ENCODE measurements at regions not wholly inside any gene's neighbourhood (a gene's known extent, or its start where the extent isn't known, plus 50 kb on each side); places are given as distances from the start of the nearest gene placed in this dataset.

GRCh38 chr15:95591886-95592285 is 738.6 kb upstream of the NR2F2 start:
- no peak for TF ChIP-seq CTCF (CRISPR knock-in tag; IDR thresholded peaks at IDR 0.05)
- TF ChIP-seq POLR2A (IDR thresholded peaks at IDR 0.05; ENCODE audit: insufficient read depth in 1 of 2, low read depth in 2 of 2, low read length in 2 of 2) = no peak
- TF ChIP-seq ZNF235 (CRISPR knock-in tag; IDR thresholded peaks at IDR 0.05; ENCODE audit: borderline replicate concordance) = no peak
- no peak for TF ChIP-seq CAMTA2 (CRISPR knock-in tag; IDR thresholded peaks at IDR 0.05; ENCODE audit: borderline replicate concordance)
- no peak for TF ChIP-seq ZFP41 (CRISPR knock-in tag; IDR thresholded peaks at IDR 0.05; ENCODE audit: borderline replicate concordance)
- TF ChIP-seq ATF6 (CRISPR knock-in tag; conservative IDR thresholded peaks at IDR 0.05) = no peak
- no peak for TF ChIP-seq UBTF (CRISPR knock-in tag; IDR thresholded peaks at IDR 0.05)
- TF ChIP-seq PCBP1 (IDR thresholded peaks at IDR 0.05; ENCODE audit: borderline replicate concordance, low read depth, low read length) = no peak
- TF ChIP-seq ZNF570 (CRISPR knock-in tag; IDR thresholded peaks at IDR 0.05; ENCODE audit: borderline replicate concordance) = no peak
- TF ChIP-seq TOE1 (CRISPR knock-in tag; IDR thresholded peaks at IDR 0.05) = no peak
- TF ChIP-seq EHMT2 (IDR thresholded peaks at IDR 0.05; ENCODE audit: borderline replicate concordance, low read depth, low read length) = no peak
- TF ChIP-seq SIX1 (CRISPR knock-in tag; IDR thresholded peaks at IDR 0.05; ENCODE audit: borderline replicate concordance) = no peak
